Nucleus accumbens (tissue), 56 donors: ENCODE measurements at regions not wholly inside any gene's neighbourhood (a gene's known extent, or its start where the extent isn't known, plus 50 kb on each side); places are given as distances from the start of the nearest gene placed in this dataset.

ENCODE experiments used
- DNase-seq, 56 donors: peaks; one replicate each; lab custom pipeline; 2025; lab: John Stamatoyannopoulos, UW

DNA sequence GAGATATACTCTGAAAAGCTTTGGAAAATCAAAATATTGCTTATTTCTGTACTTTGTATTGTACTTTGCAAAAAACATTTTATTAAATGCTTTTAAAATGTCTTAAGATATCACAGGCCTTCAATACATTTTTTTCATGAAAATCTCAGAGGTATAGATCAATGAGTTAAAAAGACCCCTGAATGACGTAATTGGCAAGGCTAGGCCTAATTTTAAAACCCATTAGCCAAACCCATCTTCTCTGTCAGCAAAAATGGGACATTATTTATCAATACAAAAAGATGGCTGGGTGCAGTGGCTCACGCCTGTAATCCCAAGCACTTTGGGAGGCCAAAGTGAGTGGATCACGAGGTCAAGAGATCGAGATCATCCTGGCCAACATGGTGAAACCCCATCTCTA, 84.8 kb upstream of the PAK5 start:
- no peak for DNase-seq

DNA sequence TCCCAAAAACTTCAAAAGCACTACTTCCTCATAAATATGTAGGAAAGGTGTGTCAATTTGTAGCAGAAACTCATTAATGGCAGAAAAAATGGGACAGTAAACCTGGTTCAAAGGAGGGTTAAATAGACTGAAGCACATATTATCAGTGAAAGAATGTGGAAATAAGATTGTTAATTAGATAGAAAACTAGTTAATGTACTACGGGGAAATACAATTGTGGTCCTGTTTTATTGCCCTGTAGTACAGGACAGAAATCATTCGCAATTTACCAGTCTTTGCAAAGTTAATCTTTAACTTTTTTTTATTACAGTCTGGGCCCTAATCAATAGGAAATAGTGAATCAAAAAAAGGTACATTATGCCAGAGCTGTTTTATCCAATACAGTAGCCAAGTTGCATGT, 82.0 kb upstream of the PAK5 start:
- DNase-seq, result no peak

- DNase-seq, result no peak
Measured at GRCh38 chr20:9919271-9920014, 80.6 kb upstream of the PAK5 start.

GRCh38 chr20:9918348-9918747, 79.5 kb upstream of the PAK5 start:
- no peak for DNase-seq

- DNase-seq, result no peak
Measured at GRCh38 chr20:9916761-9917160, 77.9 kb upstream of the PAK5 start.

DNA sequence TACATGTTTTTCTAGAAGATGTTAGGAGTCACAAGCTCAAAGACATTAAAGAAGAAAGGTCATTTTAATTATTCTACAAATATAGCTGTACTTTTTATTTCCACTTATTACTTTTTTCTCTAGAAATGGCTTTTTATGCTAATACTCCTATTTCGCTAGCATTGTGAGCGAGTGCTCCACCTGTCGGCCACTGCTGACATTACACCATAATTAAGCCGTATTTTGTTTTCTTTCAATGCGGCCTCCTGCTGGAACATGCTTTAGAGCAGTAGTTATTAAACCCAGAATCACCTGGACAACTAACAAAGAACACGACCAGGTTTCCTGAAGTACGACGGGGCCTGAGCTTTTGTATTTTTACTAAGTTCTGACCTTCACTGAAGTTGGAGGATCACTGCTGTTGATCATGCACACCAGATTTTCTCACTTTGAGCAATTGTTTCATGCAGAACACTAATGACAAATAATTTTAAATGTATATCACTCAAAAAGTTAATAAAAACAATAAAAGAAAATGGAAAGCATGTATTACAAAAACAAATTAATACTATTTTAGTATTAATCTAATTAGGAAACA, 74.1 kb upstream of the PAK5 start:
- DNase-seq, result peak in 41 of 56 donors; percentile 1 to 73 (median 10)

GRCh38 chr20:9912290-9912689, 73.4 kb upstream of the PAK5 start:
- no peak for DNase-seq

DNA sequence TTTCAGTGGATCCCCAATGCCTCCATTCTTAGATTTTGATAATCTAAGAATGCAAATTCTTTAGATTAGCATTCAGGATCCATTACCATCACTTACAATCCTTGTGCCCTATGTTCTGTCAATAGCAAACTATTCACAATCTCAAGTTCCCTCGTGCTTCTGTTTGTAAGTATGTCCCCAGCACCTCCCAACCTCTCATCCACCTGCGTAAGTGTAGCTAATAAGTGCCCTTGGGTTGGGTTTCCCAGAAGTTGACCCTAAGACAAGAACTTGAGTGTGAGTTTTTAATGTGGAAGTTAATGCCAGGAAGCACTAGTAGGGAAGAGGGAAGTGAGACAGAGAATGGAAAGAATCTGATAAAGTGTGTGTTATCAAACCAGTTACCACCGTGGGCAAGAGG, 72.6 kb upstream of the PAK5 start:
- no peak for DNase-seq

DNA sequence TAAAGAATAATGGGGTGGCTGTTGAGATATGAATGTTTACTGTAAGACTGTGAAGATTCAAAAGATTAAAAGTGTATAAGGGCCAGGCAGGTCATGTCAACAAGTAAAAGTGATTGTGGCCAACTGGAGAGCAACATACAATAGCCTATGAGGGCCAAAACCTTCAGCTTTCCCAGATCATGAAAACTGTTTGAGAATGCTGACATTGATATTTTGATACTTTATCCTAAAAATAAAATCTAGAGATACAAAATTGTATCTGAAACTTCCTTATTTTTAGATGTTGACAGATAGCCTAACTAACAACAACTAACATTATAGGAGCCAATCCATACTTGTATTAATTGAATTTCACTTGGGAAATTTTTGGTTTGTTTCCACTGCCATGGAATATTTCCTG, 70.3 kb upstream of the PAK5 start:
- no peak for DNase-seq

GRCh38 chr20:9903048-9903655, 64.3 kb upstream of the PAK5 start:
- DNase-seq, result peak in 1 of 56 donors; percentile 2

- DNase-seq, result no peak
Measured at GRCh38 chr20:9889270-9889981, 50.5 kb upstream of the PAK5 start.
